DND-41 (cell line): ENCODE measurements at regions not wholly inside any gene's neighbourhood (a gene's known extent, or its start where the extent isn't known, plus 50 kb on each side); places are given as distances from the start of the nearest gene placed in this dataset.

Source experiments
- CTCF ChIP-seq: IDR thresholded peaks from 2 replicates; pipeline ENCODE4 v1.5.1; 2012; ENCODE audit warnings: borderline replicate concordance, low read length, moderate library complexity, mild to moderate bottlenecking; ENCODE audit not compliant: poor library complexity, severe bottlenecking; ENCODE audit errors: extremely low read depth
- EZH2 ChIP-seq: IDR thresholded peaks from 3 replicates; pipeline ENCODE4 v1.6.1; 2012; ENCODE audit warnings: borderline replicate concordance, low read depth, mild to moderate bottlenecking, moderate library complexity, low read length, inconsistent platforms; ENCODE audit not compliant: severe bottlenecking

- TF ChIP-seq CTCF, result no peak
- no peak for TF ChIP-seq EZH2
These were observed 987.7 kb downstream of the TTLL7 start for GRCh38 chr1:83011265-83011664.
